NCI-H1694 (cell line): ENCODE measurements at regions not wholly inside any gene's neighbourhood (a gene's known extent, or its start where the extent isn't known, plus 50 kb on each side); places are given as distances from the start of the nearest gene placed in this dataset.
"Not testable (repeated sequence)": the region's sequence is repeated elsewhere in the genome, so short reads cannot be mapped to it uniquely, and the experiment has no call there.

Experiments used
- DNase-seq: peaks from one replicate; lab custom pipeline; 2025; lab: John Stamatoyannopoulos, UW

DNA sequence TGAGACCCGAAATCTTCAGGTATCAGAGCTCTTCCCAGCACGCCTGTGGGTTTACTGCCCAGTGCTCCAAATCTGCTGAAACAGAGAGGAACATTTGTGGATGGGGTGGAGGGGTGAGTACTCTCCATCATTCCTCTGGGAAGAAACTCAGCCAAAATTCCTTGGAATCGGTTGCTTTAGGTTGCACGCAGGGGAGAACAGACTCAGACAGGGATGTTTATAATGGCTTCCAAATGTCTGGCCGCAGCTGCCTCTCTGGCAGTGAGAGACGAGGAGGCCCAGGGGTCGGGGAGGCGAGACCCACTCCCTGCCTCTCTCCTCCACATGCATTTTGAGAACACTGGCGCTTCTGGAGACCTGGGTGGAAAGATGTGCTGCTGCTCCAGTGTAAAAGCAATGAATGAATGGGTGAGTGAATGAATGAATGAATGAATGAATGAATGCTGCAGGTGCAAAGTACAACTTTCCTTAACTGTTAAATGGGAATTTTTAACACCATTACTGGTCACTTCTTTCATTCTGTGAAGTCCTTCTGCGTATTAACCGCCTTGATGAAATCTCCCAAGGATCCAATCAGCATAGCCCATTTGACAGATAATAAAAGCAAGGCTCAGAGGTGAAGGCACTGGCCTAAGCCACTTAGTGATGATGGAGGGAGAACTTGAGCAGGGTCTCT lies 437.4 kb downstream of the MIAT start:
- DNase-seq: no peak

GRCh38 chr22:27097506-27097905 lies 440.1 kb downstream of the MIAT start:
- no peak for DNase-seq

DNA sequence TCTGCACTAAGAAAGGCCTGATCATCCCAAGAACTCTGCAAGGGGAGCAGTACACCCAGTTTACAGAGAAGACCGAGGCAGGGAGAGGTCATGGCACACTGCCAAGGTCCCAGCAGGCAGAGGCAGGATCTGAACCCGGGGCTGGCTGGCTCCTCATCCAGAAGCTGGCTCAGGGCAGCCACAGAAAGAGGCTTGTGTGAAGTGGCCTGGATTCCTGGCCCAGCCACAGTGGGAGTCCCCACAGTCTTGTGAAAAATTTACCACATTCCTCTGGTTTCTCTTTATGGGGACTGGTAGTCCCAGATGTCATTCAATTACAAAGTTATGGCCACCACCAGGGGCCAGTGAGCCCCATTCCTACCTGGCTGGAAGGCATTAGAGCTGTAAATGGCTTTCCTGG lies 440.5 kb downstream of the MIAT start:
- DNase-seq: no peak

DNA sequence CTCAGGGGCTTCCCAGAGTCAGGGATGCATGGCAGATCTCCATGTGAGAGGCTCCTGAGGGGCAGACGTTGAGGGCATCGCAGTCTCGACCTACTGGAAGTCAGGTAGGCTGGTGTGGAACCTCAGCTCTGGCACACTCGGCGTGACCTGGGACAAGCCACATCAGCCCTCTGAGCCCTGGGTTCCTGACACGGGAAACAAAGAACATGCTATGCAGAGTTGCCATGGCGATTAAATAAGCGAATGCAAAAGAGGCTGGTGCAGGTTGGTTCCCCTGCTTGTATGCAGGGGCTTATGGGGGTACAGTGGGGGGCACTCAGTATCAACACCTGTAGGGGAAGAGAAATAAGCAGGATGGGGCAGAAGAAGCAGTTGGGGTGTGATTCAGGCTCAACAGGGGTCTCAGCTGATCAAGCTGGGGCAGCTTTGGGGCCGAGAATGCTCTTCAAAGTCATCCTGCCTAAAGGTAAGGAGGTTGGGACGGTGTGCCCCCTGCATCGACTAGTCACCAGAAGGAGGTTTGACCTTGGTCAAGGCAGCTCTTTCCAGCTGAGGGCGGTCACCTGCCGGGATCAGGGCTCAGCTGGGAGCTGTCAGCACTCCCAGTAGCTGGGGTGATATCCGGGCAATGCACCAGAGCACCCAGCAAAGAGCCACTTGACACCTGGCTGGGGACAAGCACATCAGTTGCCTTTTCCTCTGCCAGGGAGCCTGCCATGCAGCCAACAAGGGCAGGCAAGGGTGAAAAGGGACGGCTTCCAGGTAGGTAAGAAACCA lies 442.7 kb downstream of the MIAT start:
- no peak for DNase-seq

DNA sequence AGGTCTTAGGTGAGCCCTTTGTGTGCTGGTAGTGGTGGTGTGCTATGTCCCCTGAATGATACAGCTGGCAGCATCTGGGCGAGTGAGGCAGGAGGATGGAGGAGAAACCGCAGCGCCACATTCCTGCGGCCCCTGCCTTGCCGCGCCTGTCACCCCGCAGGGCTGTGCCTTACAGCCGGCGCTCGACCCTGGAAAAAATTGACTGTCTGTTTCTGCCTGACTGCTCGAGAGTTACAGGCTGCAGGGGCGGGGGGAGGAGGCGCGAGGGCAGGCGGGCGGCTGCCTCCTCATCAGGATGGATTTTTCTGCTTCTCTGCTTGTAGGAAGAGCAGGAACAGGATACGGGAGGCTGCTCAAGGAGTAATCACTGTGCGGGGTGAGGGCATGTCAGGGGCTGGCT lies 443.4 kb downstream of the MIAT start:
- DNase-seq: peak; percentile 42

DNA sequence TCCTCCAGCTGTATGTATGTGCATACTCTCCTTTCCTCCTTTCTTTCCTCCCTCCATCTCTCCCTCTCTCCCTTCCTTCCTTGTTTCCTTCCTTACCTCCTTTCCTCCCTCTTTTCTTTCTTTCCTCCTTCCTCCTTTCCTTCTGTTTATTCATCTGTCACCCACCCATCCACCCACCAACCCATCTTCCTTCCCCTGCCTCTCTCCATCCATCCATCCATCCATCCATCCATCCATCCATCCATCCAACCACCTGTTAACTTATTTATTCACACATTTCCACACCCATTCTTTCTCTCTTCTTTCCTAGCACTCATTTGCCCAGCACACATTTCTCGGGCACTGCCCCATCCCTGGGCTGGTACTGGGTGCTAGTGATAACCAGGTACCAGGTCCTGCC lies 443.9 kb downstream of the MIAT start:
- DNase-seq: no peak

DNA sequence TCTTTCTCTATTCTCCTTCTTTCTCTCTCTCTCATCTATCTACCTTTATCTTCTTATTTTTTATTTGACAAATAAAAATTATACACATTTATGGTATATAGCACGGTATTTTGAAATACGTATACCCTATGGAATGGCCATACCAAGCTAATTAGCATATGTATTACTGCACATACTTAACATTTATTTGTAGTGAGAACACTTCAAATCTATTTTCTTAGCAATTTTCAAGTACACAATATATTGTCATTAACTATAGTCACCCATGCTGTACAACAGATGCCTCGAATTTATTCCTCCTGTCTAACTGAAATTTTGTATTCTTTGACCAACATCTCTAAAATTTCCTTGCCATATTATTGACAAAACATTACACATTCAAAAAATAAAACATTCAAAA lies 447.1 kb downstream of the MIAT start:
- no peak for DNase-seq

DNA sequence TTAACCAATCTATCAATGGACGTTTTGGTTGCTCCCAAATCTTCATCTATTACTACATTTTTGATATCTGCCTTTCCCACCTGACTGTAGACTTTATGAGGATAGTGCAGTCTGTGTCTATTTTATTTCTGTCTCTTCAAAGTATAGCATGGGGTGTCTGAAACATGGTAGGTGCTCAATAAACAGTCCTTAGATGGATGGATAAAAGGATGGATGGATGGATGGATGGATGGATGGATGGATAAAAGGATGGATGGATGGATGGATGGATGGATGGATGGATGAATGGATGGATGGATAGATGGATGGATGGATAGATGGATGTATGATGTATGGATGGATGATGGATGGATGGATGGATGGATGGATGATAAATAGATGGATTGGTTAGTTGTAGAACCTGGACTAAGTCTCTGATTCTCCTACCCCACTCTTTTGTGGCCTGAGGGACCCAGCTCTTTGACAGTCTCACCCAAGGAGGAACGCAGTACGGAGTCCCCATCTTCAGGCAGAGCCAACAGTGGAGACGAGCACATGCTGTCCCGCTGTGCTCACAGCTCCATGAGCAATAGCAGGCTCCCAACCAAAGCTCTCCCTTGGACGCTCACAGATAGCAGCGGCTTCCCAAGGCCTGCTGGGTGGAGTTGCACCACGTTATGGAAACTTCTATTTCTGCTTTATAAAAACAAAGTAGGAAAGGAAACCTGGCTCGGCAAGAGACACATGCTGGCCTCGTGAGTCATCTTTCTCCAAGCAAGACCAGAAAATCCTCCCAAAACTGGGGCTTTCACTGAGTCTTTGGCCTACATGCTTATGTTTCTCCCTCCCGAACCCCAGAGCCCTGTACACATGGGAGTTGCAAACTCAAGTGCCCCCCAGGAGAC lies 448.0 kb downstream of the MIAT start:
- no peak for DNase-seq

DNA sequence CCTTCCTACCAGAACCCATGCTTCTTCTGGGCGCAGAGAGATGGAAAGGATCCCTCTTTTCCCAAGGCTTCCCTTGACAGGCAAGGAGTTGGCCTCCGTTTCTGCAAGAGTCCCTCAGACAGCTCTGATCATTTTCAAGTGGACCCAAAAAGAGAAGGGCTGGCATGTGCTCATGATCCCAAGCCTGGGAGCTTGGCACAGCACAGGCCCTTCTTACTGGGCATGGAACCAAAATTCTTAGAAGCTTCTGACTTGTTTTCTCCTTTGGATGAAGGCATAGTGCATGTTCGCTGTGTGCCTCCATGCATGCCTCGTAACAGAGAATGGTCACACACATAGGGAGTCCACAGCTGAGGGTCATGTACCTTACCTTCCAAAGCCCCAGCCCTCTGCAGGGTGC lies 449.6 kb downstream of the MIAT start:
- no peak for DNase-seq

- DNase-seq: no peak
Measured at GRCh38 chr22:27107386-27107785, 450.0 kb downstream of the MIAT start.

GRCh38 chr22:27107824-27108223 lies 450.4 kb downstream of the MIAT start:
- peak; percentile 96 for DNase-seq

- peak; percentile 44 for DNase-seq
Measured at GRCh38 chr22:27108425-27109114, 451.2 kb downstream of the MIAT start.

- DNase-seq: not testable (repeated sequence)
Measured at GRCh38 chr22:27109406-27109805, 452.0 kb downstream of the MIAT start.

GRCh38 chr22:27110665-27111451 lies 453.5 kb downstream of the MIAT start:
- peak; percentile 88 for DNase-seq

DNA sequence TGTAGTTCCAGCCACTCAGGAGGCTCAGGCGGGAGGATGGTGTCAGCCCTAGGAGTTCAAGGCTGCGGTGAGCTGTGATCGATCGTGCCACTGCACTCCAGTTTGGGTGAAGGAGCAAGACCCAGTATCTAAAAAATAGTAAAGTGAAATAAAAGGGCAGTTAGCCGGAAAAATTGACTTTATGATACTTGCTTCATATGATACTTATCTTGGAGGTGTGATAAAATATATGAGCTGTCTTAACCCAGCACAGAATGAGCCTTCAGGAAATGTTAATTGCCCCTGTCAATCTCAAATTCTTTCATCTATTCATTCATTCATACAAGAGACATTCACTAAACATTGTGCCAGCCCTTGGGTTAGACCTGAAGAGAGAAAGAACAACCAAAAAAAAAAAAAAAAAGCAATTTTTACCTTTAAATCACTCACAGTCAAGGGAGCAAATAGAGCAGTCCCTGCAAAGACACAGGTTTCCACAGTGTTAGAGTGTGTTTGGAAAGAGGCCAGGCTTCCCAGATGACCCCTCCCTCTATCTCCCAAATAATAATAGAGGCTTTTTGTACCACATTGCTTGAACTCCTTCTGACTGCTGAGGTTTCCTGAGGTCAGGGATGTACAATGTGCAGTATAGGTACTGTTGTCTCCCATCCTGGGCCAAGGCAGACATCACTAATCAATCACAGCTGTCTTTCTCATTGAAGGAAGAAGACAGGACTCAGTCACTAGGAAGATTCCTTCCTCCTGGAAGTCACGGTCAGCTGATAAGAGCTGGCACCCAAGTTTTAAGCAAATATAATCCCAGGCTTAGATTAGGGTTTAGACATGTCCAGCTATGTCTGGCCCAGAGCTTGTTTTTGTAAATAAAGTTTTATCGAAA lies 454.6 kb downstream of the MIAT start:
- DNase-seq: no peak

GRCh38 chr22:27113211-27113635 lies 455.8 kb downstream of the MIAT start:
- DNase-seq: no peak

DNA sequence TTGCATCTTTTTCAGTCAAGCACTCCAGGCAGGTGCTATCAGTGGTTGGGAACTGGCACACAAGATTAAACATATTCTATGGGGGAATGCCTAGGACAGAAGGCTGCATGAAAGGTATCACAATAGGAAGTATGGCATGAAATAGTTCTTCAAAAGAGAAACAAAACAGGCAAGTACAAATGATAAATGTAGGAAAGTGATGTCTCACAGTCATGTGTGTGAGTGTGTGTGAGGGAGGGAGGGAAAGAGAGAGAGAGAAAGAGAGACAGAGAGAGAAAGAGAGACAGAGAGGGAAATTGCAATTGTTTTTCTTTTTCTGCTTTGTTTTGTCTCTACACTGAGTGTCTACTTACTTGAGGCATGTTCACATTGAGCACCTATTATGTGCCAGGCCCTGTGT lies 456.3 kb downstream of the MIAT start:
- no peak for DNase-seq

- DNase-seq: no peak
Measured at GRCh38 chr22:27114186-27114585, 456.8 kb downstream of the MIAT start.

GRCh38 chr22:27115410-27115809 lies 458.0 kb downstream of the MIAT start:
- no peak for DNase-seq

DNA sequence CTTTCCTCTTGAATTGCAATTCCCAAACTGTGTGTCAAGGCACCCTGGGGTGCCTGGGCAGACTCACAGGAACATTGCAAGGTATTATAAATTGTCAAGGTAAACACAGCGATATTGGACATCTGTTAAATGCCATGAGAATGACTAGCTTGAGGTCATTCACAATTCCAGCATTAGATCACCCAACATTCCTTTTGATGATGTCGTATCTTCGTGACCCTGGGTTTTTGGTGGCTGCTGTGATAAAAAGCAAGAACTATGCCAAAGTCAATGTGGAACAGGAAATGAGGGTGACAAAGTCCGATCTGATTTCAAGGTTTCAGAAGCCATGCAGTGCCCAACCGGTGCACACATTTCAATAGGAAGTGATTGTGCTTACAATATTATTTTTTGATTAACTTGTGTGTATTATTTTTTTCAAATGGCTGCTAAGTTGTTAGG lies 458.4 kb downstream of the MIAT start:
- DNase-seq: no peak
